Esophagus (tissue), 2 donors: ENCODE measurements at regions not wholly inside any gene's neighbourhood (a gene's known extent, or its start where the extent isn't known, plus 50 kb on each side); places are given as distances from the start of the nearest gene placed in this dataset.

Experiments
- H3K27ac ChIP-seq, 2 donors: one replicate each; pipeline ENCODE4 v1.5.1; 2013; ENCODE audit warnings: low read depth in 2 of 2, mild to moderate bottlenecking in 2 of 2, inconsistent platforms in 1 of 2, low read length in 1 of 2, moderate library complexity in 1 of 2
- H3K27me3 ChIP-seq, 2 donors: one replicate each; pipeline ENCODE4 v1.6.1; 2013; ENCODE audit warnings: low read length in 2 of 2, control low read depth in 1 of 2, mild to moderate bottlenecking in 1 of 2; ENCODE audit not compliant: insufficient read depth in 2 of 2, control insufficient read depth in 1 of 2
- H3K36me3 ChIP-seq, 2 donors: one replicate each; pipeline ENCODE4 v1.6.1; 2013; ENCODE audit warnings: low read length in 1 of 2; ENCODE audit not compliant: control insufficient read depth in 2 of 2, insufficient read depth in 2 of 2
- H3K4me1 ChIP-seq, 2 donors: one replicate each; pipeline ENCODE4 v1.6.1; 2013; ENCODE audit warnings: low read length in 1 of 2; ENCODE audit not compliant: control insufficient read depth in 2 of 2, insufficient read depth in 2 of 2
- H3K4me3 ChIP-seq, 2 donors: one replicate each; pipeline ENCODE4 v1.5.1; 2013; ENCODE audit warnings: low read length in 2 of 2, mild to moderate bottlenecking in 2 of 2, low read depth in 1 of 2, moderate library complexity in 1 of 2
- H3K9me3 ChIP-seq, 2 donors: one replicate each; pipeline ENCODE4 v1.6.1; 2013; ENCODE audit warnings: mild to moderate bottlenecking in 2 of 2, low read depth in 1 of 2, low read length in 1 of 2, moderate library complexity in 1 of 2; ENCODE audit not compliant: control insufficient read depth in 2 of 2, insufficient read depth in 1 of 2
- WGBS, 2 donors: extraction: QIAGEN DNeasy Blood & Tissue Kit; methylation state at CpG; one replicate each; pipeline ENCODE4 v1.1.7; 2013; 5-methylcytosine and 5-hydroxymethylcytosine counted together
- donor health status: healthy with polysubstance abuse.
- donor health status: Bipolar disorder and iron deficiency.

DNA sequence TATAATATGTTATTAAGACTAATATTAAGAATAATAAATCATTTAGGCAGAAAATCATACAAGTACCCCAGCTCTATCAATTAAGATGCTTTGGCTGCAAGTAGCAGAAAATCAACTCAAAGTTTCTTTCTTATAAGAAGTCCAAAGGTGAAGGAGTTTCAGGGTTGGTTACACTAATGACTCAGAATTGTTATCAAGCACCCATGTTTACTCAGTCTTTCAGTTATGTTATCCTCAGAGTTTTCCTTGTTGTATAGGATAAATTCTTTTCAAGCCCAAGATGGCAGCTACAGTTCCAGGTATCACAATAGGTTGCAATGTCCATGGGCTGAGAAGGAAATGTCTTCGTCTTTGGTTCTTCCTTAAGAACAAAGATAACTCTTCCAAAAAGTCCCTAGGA, 163.6 kb downstream of the TNFSF18 start:
- no peaks in the 10 kb centered on the region for H3K27me3 ChIP-seq
- 85 to 100% methylated on average over 1 of the region's 1 CpG for WGBS, 2 donors
- no peaks in the 10 kb centered on the region for H3K36me3 ChIP-seq
- H3K27ac ChIP-seq = no peak overlapping the region
- peaks cover 0 to 1% of the 10 kb centered on the region in 2 donors for H3K4me1 ChIP-seq
- no peak overlapping the region for H3K4me3 ChIP-seq
- H3K9me3 ChIP-seq = no peaks in the 10 kb centered on the region

DNA sequence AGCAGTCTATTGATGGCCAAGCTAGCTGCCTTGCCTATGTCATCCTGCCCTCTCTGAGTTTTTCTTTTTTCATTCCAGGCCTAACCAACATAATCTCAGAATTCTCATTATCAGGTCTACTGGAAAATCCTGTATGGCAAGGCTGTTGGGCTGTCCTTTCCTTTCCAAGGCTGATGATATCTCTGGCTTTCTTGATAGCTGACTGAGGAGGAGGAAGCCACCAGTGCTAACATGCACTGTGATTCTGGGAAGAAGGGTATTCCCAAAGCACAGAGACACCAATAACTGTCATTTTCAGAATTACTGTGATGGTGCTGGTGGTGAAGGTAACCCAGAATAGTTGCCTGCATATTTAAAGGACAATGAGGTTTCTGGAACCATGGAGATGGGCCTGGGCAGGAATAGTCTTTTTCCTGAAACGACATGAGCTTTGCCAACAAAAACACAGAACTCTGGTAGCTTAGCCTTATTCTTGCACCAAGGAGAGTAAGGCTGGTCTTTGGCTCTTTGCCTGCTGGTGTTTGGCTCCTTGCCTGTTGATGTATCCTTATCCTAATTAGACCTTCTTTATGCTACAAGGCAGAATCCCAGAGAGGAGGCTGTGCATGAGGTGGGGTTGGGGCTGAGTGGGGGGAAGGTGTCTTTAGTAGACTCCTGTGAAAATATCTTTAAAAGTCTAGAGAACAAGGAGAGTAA, 157.4 kb downstream of the TNFSF18 start:
- Histone ChIP-seq H3K27me3 (no peaks in the 10 kb centered on the region), H3K4me1 (no peaks in the 10 kb centered on the region), H3K27ac (no peak overlapping the region), H3K4me3 (no peak overlapping the region), H3K9me3 (no peaks in the 10 kb centered on the region), H3K36me3 (no peaks in the 10 kb centered on the region)
- 12% methylated on average over 1 of the region's 1 CpG for WGBS, 2 donors

DNA sequence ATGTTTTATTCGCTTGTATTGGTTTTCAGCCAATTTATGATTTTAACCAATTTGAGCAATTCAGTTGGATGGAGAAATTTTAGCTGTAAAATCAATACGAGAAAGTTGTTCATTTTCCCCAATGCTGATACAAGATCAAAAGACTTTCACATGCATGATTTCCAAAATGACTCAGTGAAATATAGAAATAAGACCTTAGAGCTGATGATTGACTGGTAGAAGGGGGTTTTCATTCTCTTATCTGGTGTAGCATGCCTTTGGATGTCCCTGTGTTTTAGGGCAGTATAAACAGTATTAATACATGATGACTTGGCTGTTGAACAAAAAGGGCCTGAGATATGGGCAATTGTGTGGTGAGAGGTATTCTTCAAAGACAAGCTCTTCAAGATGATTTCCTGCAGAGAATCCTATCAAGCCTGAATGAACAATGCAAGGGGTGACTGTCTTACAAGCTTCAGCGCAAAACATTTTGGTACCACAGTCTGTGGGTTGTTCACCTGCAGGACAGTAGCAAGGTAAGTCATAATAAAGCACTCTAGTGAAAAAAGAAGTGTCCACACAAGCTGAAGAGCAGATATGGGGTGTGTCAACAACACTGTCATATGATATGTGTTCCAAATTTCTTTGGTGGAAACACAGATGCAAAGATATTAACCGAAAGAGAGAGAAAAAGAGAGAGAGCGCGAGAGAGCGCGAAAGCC, 156.2 kb downstream of the TNFSF18 start:
- Histone ChIP-seq H3K4me1 (no peaks in the 10 kb centered on the region), H3K36me3 (no peaks in the 10 kb centered on the region), H3K9me3 (no peaks in the 10 kb centered on the region), H3K27me3 (no peaks in the 10 kb centered on the region), H3K4me3 (no peak overlapping the region), H3K27ac (peak overlapping the region in 1 of 2 donors; percentile 21)
- 68 to 77% methylated on average over 8 of the region's 8 CpGs for WGBS, 2 donors

- 5 to 12% methylated on average over 5 of the region's 5 CpGs for WGBS, 2 donors
Observed at GRCh38 chr1:172895050-172895460, 155.7 kb downstream of the TNFSF18 start.

DNA sequence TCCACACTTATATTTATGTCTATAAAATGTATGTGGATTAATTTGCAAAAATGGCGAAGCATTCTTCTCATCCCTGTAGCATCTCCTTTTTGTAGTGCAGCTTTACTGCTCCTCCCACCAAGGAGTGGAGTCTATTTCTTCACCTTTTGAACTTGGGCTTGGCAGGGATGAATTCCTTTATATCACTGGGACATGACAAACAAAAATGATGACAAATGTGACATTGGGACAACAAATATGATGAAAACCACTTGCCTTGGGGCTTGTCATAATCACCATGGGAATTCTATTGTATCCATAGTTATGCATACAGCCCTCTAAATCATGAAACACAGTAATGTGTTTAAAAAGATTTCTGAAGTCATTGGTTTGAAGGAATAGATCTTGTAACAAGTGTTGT, 155.0 kb downstream of the TNFSF18 start:
- Histone ChIP-seq H3K36me3 (no peaks in the 10 kb centered on the region), H3K27me3 (no peaks in the 10 kb centered on the region), H3K9me3 (no peaks in the 10 kb centered on the region), H3K27ac (no peak overlapping the region), H3K4me3 (no peak overlapping the region), H3K4me1 (no peaks in the 10 kb centered on the region)
- WGBS, 2 donors = 81 to 88% methylated on average over 1 of the region's 1 CpG

More at GRCh38 chr1:172895050-172895460, 155.7 kb downstream of the TNFSF18 start:
- Histone ChIP-seq H3K27me3 (no peaks in the 10 kb centered on the region), H3K4me1 (no peaks in the 10 kb centered on the region), H3K4me3 (peak overlapping the region in 1 of 2 donors; percentile 19), H3K27ac (peak overlapping the region in 1 of 2 donors; percentile 21), H3K36me3 (no peaks in the 10 kb centered on the region), H3K9me3 (no peaks in the 10 kb centered on the region)

DNA sequence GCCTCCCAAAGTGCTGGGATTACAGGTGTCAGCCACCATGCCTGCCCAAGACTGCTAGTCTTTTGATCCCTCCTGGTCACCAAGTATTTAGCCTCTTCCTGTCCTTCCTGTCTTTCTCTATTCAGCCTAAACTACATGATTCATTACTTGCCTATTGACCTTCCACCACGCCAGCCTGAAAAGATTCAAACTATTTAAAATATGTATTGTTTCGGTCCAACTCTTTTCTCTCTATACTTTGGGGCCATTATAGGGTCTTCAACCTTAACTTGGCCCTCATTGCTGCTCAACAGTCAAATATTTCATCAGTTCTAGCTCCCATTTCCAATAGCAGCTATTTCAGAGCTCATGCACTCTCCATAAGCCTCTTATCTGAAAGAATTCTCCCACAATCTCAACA, 153.0 kb downstream of the TNFSF18 start:
- no peaks in the 10 kb centered on the region for H3K4me1 ChIP-seq
- no peak overlapping the region for H3K27ac ChIP-seq
- WGBS, 2 donors = 73 to 75% methylated on average over 2 of the region's 2 CpGs

GRCh38 chr1:172898866-172899265, 151.9 kb downstream of the TNFSF18 start:
- WGBS, 2 donors = 90 to 94% methylated on average over 3 of the region's 3 CpGs
- H3K4me3 ChIP-seq = no peak overlapping the region
- H3K4me1 ChIP-seq = no peaks in the 10 kb centered on the region
- H3K27me3 ChIP-seq = no peaks in the 10 kb centered on the region
- no peaks in the 10 kb centered on the region for H3K36me3 ChIP-seq
- no peaks in the 10 kb centered on the region for H3K9me3 ChIP-seq
- H3K27ac ChIP-seq = no peak overlapping the region

More for the DNA sequence above, 153.0 kb downstream of the TNFSF18 start:
- no peaks in the 10 kb centered on the region for H3K9me3 ChIP-seq
- no peaks in the 10 kb centered on the region for H3K36me3 ChIP-seq
- H3K27me3 ChIP-seq = no peaks in the 10 kb centered on the region
- H3K4me3 ChIP-seq = no peak overlapping the region

GRCh38 chr1:172900376-172900997, 150.3 kb downstream of the TNFSF18 start:
- Histone ChIP-seq H3K27me3 (peaks cover 0 to 2% of the 10 kb centered on the region in 2 donors), H3K4me1 (no peaks in the 10 kb centered on the region), H3K27ac (no peak overlapping the region), H3K36me3 (no peaks in the 10 kb centered on the region), H3K9me3 (no peaks in the 10 kb centered on the region), H3K4me3 (no peak overlapping the region)
- 77 to 79% methylated on average over 2 of the region's 2 CpGs for WGBS, 2 donors

- 72 to 75% methylated on average over 2 of the region's 2 CpGs for WGBS, 2 donors
- no peaks in the 10 kb centered on the region for H3K4me1 ChIP-seq
Observed at GRCh38 chr1:172902200-172902599, 148.5 kb downstream of the TNFSF18 start.

More at GRCh38 chr1:172902200-172902599, 148.5 kb downstream of the TNFSF18 start:
- Histone ChIP-seq H3K36me3 (no peaks in the 10 kb centered on the region), H3K27ac (no peak overlapping the region), H3K9me3 (no peaks in the 10 kb centered on the region), H3K27me3 (peaks cover 0 to 2% of the 10 kb centered on the region in 2 donors), H3K4me3 (no peak overlapping the region)
